ENCODE measurements at regions not wholly inside any gene's neighbourhood (a gene's known extent, or its start where the extent isn't known, plus 50 kb on each side); places are given as distances from the start of the nearest gene placed in this dataset.

GRCh38 chr13:104106705-104107393 lies 1040.6 kb upstream of the SLC10A2 start:
- no peak for TF ChIP-seq POLR2A (IDR thresholded peaks at IDR 0.05)
- TF ChIP-seq CTCF (IDR thresholded peaks at IDR 0.05), result no peak

Data from gastroesophageal sphincter (tissue), 3 donors.